Ishikawa (cell line): ENCODE measurements at regions not wholly inside any gene's neighbourhood (a gene's known extent, or its start where the extent isn't known, plus 50 kb on each side); places are given as distances from the start of the nearest gene placed in this dataset.

Source experiments
- CEBPB ChIP-seq: IDR thresholded peaks from 2 replicates; pipeline ENCODE4 v1.6.1; 2012
- CREB1 ChIP-seq: IDR thresholded peaks from 2 replicates; pipeline ENCODE4 v1.6.1; 2012; ENCODE audit warnings: low read depth
- EGR1 ChIP-seq: IDR thresholded peaks from 2 replicates; pipeline ENCODE4 v1.6.1; 2012
- EP300 ChIP-seq: IDR thresholded peaks from 2 replicates; pipeline ENCODE4 v1.6.1; 2012; ENCODE audit warnings: borderline replicate concordance
- FOXM1 ChIP-seq: IDR thresholded peaks from 2 replicates; pipeline ENCODE4 v1.6.1; 2012; ENCODE audit warnings: low read depth, borderline replicate concordance
- NFIC ChIP-seq: IDR thresholded peaks from 2 replicates; pipeline ENCODE4 v1.6.1; 2012
- RAD21 ChIP-seq: IDR thresholded peaks from 2 replicates; pipeline ENCODE4 v1.6.1; 2012; ENCODE audit warnings: low read depth
- TAF1 ChIP-seq: IDR thresholded peaks from 2 replicates; pipeline ENCODE4 v1.6.1; 2012; ENCODE audit warnings: low read depth, mild to moderate bottlenecking
- TCF12 ChIP-seq: IDR thresholded peaks from 2 replicates; pipeline ENCODE4 v1.6.1; 2012; ENCODE audit warnings: low read depth
- TEAD4 ChIP-seq: IDR thresholded peaks from 2 replicates; pipeline ENCODE4 v1.6.1; 2012
- USF1 ChIP-seq: IDR thresholded peaks from 2 replicates; pipeline ENCODE4 v1.6.1; 2012
- YY1 ChIP-seq: IDR thresholded peaks from 2 replicates; pipeline ENCODE4 v1.6.1; 2012; ENCODE audit warnings: low read depth
- ZBTB7A ChIP-seq: IDR thresholded peaks from 2 replicates; pipeline ENCODE4 v1.6.1; 2012; ENCODE audit warnings: low read depth
- TF ChIP-seq, protein P1 (sequence below): IDR thresholded peaks from 2 replicates; pipeline ENCODE4 v1.6.1; 2012; ENCODE audit warnings: low read depth, mild to moderate bottlenecking
- TF ChIP-seq, protein P2 (sequence below): IDR thresholded peaks from 2 replicates; pipeline ENCODE4 v1.6.1; 2012

DNA sequence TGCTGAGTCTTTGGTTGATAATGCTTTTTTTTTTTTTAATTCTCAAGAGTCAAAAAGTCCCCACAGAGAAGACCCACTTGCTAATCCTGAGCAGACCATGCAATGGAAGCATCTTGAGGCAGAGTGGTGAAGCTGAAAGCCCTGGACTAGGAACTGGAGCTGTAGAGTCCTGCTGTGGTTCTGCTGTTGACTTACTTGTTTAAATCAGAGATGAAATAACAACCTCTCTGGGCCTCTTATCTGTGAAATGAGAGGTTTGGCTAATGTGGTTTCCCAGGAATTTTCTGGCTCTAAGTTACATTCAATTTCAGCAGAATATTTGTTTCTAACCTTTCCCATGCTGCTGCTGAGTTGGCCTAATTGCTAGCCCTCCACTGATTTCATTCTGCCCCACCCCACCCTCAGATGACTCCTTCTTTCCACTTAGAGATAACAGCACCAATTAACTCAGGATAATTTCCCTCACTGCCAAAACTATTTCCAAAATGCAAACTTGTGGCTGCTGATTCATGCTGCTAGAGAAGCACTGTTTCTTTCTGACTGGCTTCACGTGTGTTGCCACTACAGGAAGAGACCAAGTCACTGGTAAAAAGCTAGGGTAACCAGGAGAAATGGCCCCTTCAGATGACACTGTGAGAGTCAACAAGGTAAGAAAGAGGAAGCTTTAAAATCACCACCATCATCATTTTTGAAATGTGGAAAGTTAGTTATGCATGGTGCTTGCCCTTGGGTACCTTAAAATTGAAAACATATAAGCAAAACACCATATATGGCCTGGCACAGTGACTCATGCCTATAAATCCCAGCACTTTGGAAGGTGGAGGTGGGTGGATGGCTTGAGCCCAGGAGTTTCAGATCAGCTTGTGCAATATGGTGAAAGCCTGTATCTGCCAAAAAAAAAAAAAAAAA lies 326.4 kb downstream of the DCHS2 start:
- no peak for TF ChIP-seq EGR1
- TF ChIP-seq EP300: no peak
- TF ChIP-seq NFIC: no peak
- no peak for TF ChIP-seq CREB1
- TF ChIP-seq FOXM1: no peak
- TF ChIP-seq, protein P1, sequence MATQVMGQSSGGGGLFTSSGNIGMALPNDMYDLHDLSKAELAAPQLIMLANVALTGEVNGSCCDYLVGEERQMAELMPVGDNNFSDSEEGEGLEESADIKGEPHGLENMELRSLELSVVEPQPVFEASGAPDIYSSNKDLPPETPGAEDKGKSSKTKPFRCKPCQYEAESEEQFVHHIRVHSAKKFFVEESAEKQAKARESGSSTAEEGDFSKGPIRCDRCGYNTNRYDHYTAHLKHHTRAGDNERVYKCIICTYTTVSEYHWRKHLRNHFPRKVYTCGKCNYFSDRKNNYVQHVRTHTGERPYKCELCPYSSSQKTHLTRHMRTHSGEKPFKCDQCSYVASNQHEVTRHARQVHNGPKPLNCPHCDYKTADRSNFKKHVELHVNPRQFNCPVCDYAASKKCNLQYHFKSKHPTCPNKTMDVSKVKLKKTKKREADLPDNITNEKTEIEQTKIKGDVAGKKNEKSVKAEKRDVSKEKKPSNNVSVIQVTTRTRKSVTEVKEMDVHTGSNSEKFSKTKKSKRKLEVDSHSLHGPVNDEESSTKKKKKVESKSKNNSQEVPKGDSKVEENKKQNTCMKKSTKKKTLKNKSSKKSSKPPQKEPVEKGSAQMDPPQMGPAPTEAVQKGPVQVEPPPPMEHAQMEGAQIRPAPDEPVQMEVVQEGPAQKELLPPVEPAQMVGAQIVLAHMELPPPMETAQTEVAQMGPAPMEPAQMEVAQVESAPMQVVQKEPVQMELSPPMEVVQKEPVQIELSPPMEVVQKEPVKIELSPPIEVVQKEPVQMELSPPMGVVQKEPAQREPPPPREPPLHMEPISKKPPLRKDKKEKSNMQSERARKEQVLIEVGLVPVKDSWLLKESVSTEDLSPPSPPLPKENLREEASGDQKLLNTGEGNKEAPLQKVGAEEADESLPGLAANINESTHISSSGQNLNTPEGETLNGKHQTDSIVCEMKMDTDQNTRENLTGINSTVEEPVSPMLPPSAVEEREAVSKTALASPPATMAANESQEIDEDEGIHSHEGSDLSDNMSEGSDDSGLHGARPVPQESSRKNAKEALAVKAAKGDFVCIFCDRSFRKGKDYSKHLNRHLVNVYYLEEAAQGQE: no peak
- no peak for TF ChIP-seq TEAD4
- no peak for TF ChIP-seq RAD21
- no peak for TF ChIP-seq CEBPB
- TF ChIP-seq TAF1: no peak
- TF ChIP-seq, protein P2, sequence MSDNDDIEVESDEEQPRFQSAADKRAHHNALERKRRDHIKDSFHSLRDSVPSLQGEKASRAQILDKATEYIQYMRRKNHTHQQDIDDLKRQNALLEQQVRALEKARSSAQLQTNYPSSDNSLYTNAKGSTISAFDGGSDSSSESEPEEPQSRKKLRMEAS: no peak
- no peak for TF ChIP-seq USF1

GRCh38 chr4:154160519-154161301 lies 330.9 kb downstream of the DCHS2 start:
- TF ChIP-seq FOXM1 (no peak), ZBTB7A (no peak), TEAD4 (no peak), EP300 (no peak), RAD21 (no peak), CEBPB (no peak), USF1 (no peak), EGR1 (no peak), TCF12 (no peak), TAF1 (no peak)
- TF ChIP-seq, protein P2: no peak
- TF ChIP-seq, protein P1: no peak

DNA sequence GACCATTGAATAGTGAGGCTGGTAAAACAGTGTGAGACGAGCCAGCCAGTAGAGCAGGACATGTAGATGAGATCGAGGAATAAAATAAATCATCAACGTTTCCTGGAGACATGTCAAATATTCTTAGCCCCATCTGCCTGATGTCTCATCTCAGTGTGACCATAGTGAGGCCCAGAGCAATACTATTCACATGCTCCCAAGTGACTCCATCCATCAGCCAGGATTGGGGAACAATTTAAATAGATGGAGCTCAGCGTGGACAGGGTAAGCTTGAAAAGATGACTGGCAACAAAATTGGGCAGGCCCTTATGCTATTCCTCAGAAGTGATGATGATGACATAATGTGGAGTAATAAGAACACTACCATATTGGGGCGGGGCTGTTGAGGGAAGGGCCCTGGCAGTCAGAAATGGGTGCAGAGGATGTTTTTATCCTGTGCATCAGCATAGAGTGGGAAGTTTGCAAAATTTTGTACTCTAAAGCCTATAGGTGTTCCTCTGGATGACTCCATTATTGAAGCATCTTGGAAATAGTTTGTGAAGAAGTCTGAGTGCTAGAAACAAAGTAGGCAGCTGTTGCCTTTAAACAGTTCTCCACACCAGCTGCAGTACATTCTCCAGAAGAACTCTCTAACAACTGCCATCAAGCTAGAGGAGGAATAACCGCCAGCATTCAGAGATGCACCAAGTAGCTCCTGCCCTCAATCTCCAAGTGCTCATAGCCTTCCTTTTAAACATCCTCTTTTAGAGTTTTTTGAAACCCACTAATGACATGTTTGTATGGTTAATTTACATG lies 333.0 kb downstream of the DCHS2 start:
- TF ChIP-seq EGR1 (no peak), USF1 (no peak)

- TF ChIP-seq EP300 (no peak), FOXM1 (no peak), CREB1 (no peak), TEAD4 (no peak), USF1 (no peak), EGR1 (no peak), TAF1 (no peak), RAD21 (no peak), YY1 (no peak)
- TF ChIP-seq, protein P1: no peak
- TF ChIP-seq, protein P2: no peak
These were observed 339.1 kb downstream of the DCHS2 start for GRCh38 chr4:154152546-154152945.
